Heart right ventricle (tissue), 16 donors: ENCODE measurements at regions not wholly inside any gene's neighbourhood (a gene's known extent, or its start where the extent isn't known, plus 50 kb on each side); places are given as distances from the start of the nearest gene placed in this dataset.

Experiments
- ATAC-seq, 8 donors: fragments of 200-7000 bp; cut with Tn5 transposase; one replicate each; pipeline ENCODE4 v1.9.1; 2020; ENCODE audit warnings: mild to moderate bottlenecking in 8 of 8, moderate library complexity in 8 of 8, moderate number of reproducible peaks in 1 of 8
- DNase-seq, 2 donors: peaks; one replicate each; pipeline ENCODE4 v3.0.0-alpha.2; 2020
- H3K27ac ChIP-seq, 10 donors: fragments of 200-600 bp; sonication (generic) in 2 of 10; one replicate each; pipeline versions ENCODE4 v1.5.0 to v1.8.0; 2020 to 2022; ENCODE audit warnings: mild to moderate bottlenecking in 3 of 10
- H3K27me3 ChIP-seq, 7 donors: fragments of 200-600 bp; one replicate each; pipeline ENCODE4 v1.8.0; 2021 to 2022; ENCODE audit warnings: mild to moderate bottlenecking in 2 of 7
- H3K36me3 ChIP-seq, 9 donors: fragments of 200-600 bp; sonication (generic) in 1 of 9; one replicate each; pipeline versions ENCODE4 v1.5.0 to v1.8.0; 2020 to 2022; ENCODE audit warnings: mild to moderate bottlenecking in 2 of 9
- H3K4me1 ChIP-seq, 9 donors: fragments of 200-600 bp; sonication (generic) in 1 of 9; one replicate each; pipeline versions ENCODE4 v1.5.0 to v1.8.0; 2020 to 2022; ENCODE audit warnings: mild to moderate bottlenecking in 4 of 9
- H3K4me3 ChIP-seq, 10 donors: fragments of 200-600 bp; sonication (generic) in 2 of 10; one replicate each; pipeline versions ENCODE4 v1.5.0 to v1.8.0; 2020 to 2022; ENCODE audit warnings: mild to moderate bottlenecking in 7 of 10, moderate library complexity in 2 of 10
- H3K9me3 ChIP-seq, 11 donors: fragments of 200-600 bp in 10 of 11; sonication (generic) in 2 of 11; one replicate each; pipeline versions ENCODE4 v1.5.0 to v1.8.0; 2013 to 2022; ENCODE audit warnings: mild to moderate bottlenecking in 2 of 11, control low read depth in 1 of 11, moderate library complexity in 1 of 11
- WGBS, 2 donors: extraction: QIAGEN DNeasy Blood & Tissue Kit; methylation state at CpG; one replicate each; pipeline ENCODE4 v1.1.7; 2013; ENCODE audit warnings: inconsistent platforms in 1 of 2; 5-methylcytosine and 5-hydroxymethylcytosine counted together
- intact Hi-C, 10 donors: fragments of 100-400 bp; cut with DNase I; formaldehyde crosslinking; loops; one replicate each; pipeline versions ENCODE4 v1.11.1 to v1.14.2; 2022
- TF ChIP-seq, protein P1 (sequence below), 9 donors: fragments of 200-600 bp; sonication (generic) in 2 of 9; IDR thresholded peaks; one replicate each; pipeline versions ENCODE4 v1.5.0 to v1.8.0; 2021 to 2022; ENCODE audit warnings: antibody characterized with exemption in 9 of 9, mild to moderate bottlenecking in 5 of 9, moderate library complexity in 1 of 9
- donor health status: Arrhythmogenic right ventricular cardiomyopathy.
- donor health status: ischemic (EF 13 %, LVEDD 7.1; RV severe dilation, severe dysfunction).
- donor health status: healthy with polysubstance abuse.
- donor health status: DM: no; HTN: yes; CAD: no.
- donor health status: DM: no; HTN: no; CAD: no.
- donor health status: ischemic (EF 25% LVEDD 6.9; RV normal size, moderate dysfunction).
- donor health status: ischemic (EF 25% LVEDD 5.7; RV mildly dilated, moderate dysfunction).
- donor health status: healthy.
- donor health status: DM: yes; HTN: yes; CAD: no.
- donor health status: Ischemic cardiomyopathy.
- donor health status: ischemic (EF 35%, LVEDD 5.7; RV mildly dilated, moderate dysfunction).
- donor health status: nonischemic (EF 11% LVEDD 7.7; RV severe dilation, severe dysfunction).
- donor health status: DM: yes; HTN: yes; CAD: no.
- donor health status: PGD.
- donor health status: ischemic (EF 29% LVEDD 5.4; RV normal size, mild dysfunction).
- donor health status: nonischemic (EF 23%, LVEDD 6.1; RV moderate dilation, normal function).

DNA sequence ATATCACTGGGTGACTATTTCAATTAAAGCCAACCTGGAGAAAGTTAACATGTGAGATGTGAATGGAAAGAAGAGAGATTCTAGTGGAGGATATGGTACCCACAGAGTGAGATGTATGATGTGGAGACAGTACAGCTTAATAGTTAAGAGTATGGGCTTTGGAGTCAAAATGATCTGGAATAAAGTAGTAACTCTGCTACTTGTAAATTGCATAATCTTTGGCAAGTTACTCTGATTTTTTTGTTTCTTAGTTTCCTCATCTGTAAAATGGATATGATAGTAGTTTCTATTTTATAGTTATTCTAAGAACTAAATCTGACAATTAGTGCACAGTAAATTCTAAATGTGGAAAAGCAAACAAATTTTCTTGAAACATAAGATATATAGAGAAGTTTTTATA lies 79.2 kb downstream of the ISOC1 start:
- DNase-seq: no peak
- TF ChIP-seq, protein P1, sequence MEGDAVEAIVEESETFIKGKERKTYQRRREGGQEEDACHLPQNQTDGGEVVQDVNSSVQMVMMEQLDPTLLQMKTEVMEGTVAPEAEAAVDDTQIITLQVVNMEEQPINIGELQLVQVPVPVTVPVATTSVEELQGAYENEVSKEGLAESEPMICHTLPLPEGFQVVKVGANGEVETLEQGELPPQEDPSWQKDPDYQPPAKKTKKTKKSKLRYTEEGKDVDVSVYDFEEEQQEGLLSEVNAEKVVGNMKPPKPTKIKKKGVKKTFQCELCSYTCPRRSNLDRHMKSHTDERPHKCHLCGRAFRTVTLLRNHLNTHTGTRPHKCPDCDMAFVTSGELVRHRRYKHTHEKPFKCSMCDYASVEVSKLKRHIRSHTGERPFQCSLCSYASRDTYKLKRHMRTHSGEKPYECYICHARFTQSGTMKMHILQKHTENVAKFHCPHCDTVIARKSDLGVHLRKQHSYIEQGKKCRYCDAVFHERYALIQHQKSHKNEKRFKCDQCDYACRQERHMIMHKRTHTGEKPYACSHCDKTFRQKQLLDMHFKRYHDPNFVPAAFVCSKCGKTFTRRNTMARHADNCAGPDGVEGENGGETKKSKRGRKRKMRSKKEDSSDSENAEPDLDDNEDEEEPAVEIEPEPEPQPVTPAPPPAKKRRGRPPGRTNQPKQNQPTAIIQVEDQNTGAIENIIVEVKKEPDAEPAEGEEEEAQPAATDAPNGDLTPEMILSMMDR (IDR thresholded peaks at IDR 0.05): no peak
- Histone ChIP-seq H3K9me3 (no peaks in the 10 kb centered on the region), H3K27ac (no peak overlapping the region), H3K36me3 (no peaks in the 10 kb centered on the region), H3K4me1 (peaks cover 0 to 6% (median 0%) of the 10 kb centered on the region in 9 donors), H3K4me3 (no peak overlapping the region), H3K27me3 (no peaks in the 10 kb centered on the region)
- ATAC-seq: no peak
- intact Hi-C loops: loop anchor here in 7 of 10 donors (2.0 to 10.0 kb wide), 3 partner anchors 591 to 597 kb away; no protein-coding TSS in a partner anchor

DNA sequence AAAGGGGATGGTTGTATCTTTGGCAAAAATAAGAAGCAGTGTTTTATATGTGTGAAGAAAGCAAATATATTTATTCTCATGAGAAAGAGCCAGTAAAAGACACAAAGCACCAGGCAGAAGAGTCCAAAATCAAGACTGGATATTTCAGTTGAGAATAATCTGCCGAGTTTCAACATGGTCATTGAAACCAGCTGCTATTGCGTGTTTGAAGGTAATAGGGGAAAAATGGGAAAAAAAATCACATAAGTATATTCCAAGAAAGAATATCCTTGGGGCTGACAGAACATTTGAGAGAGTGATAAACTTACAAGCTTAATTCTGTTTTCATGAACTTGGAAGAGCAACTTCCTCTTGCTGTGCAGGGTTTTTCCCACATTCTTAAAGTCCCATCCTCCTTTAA lies 79.9 kb downstream of the ISOC1 start:
- Histone ChIP-seq H3K4me1 (peaks cover 0 to 6% (median 0%) of the 10 kb centered on the region in 9 donors), H3K27ac (peak overlapping the region in 1 of 10 donors; percentile 13), H3K4me3 (no peak overlapping the region), H3K9me3 (no peaks in the 10 kb centered on the region), H3K36me3 (no peaks in the 10 kb centered on the region), H3K27me3 (no peaks in the 10 kb centered on the region)
- 61 to 69% methylated on average over 2 of the region's 2 CpGs for WGBS, 2 donors
- TF ChIP-seq, protein P1 (IDR thresholded peaks at IDR 0.05): no peak
- DNase-seq (no peak), ATAC-seq (peak in 3 of 8 donors; percentile 31 to 49 (median 33))
- intact Hi-C loops: loop anchor here in 6 of 10 donors (5.0 to 10.0 kb wide), 2 partner anchors 590 to 593 kb away; no protein-coding TSS in a partner anchor

DNA sequence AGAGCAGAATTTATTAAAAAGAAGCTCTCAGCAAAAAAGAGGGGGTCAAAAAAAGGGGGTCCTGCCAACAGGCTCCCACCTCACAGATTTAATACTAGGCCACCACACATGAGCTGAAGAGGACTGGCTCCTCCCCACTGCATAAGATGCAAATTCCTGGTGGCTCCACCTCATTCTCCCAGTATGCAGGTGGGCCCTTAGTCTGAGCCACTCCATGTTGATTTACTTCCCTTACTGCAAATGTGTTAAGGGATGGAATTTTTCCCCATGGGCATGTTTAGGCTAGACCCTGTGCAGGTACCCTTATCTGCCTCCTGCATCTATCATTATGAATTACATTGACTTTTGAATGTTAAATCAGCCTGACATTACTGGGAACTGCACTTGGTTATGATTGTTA lies 82.9 kb downstream of the ISOC1 start:
- no peaks in the 10 kb centered on the region for H3K4me1 ChIP-seq
- no peak for ATAC-seq
- intact Hi-C loops: loop anchor here in 1 of 10 donors (10.0 kb wide), 1 partner anchor 587 kb away; no protein-coding TSS in a partner anchor

DNA sequence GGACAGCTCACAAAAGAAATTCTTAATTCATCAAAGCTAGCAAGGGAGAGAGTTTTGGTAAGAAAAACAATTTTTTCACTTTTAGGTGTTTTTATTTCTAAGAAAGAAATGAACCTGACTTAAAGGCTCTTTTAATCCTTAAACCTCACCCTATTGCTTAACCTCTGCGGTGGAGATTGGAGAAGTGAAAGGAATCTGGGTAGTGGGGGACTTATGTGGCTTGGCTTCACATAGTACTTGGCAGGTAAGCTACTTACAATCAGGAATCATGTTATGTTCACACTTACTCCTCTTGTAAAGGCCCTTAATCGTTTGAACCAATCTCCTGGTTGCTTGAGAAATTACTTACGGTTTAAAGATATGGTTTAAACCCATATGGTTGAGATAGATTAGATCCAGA lies 104.8 kb downstream of the ISOC1 start:
- ATAC-seq: no peak
- no peaks in the 10 kb centered on the region for H3K27me3 ChIP-seq
- TF ChIP-seq, protein P1 (IDR thresholded peaks at IDR 0.05): no peak
- 69 to 74% methylated on average over 3 of the region's 3 CpGs for WGBS, 2 donors
- H3K27ac ChIP-seq: no peak overlapping the region
- no peaks in the 10 kb centered on the region for H3K4me1 ChIP-seq
- intact Hi-C loops: no loop called here
- peaks cover 0 to 7% (median 0%) of the 10 kb centered on the region in 11 donors for H3K9me3 ChIP-seq
- H3K36me3 ChIP-seq: no peaks in the 10 kb centered on the region
- no peak overlapping the region for H3K4me3 ChIP-seq
- DNase-seq: no peak

More for the DNA sequence above, 82.9 kb downstream of the ISOC1 start:
- H3K9me3 ChIP-seq: peaks cover 0 to 12% (median 0%) of the 10 kb centered on the region in 11 donors
- no peak for DNase-seq
- H3K27ac ChIP-seq: no peak overlapping the region
- no peaks in the 10 kb centered on the region for H3K36me3 ChIP-seq
- H3K27me3 ChIP-seq: no peaks in the 10 kb centered on the region
- no peak overlapping the region for H3K4me3 ChIP-seq
- TF ChIP-seq, protein P1 (IDR thresholded peaks at IDR 0.05): no peak
